ENCODE measurements at regions not wholly inside any gene's neighbourhood (a gene's known extent, or its start where the extent isn't known, plus 50 kb on each side); places are given as distances from the start of the nearest gene placed in this dataset.
"Not testable (repeated sequence)": the region's sequence is repeated elsewhere in the genome, so short reads cannot be mapped to it uniquely, and the experiment has no call there.

- no peak for DNase-seq (ENCODE audit: low read depth in 2 of 2)
These were observed 127.0 kb upstream of the CIBAR2 start for GRCh38 chr16:85239239-85239638.

- DNase-seq (ENCODE audit: low read depth in 2 of 2), result no peak
These were observed 127.6 kb upstream of the CIBAR2 start for GRCh38 chr16:85239871-85240270.

DNA sequence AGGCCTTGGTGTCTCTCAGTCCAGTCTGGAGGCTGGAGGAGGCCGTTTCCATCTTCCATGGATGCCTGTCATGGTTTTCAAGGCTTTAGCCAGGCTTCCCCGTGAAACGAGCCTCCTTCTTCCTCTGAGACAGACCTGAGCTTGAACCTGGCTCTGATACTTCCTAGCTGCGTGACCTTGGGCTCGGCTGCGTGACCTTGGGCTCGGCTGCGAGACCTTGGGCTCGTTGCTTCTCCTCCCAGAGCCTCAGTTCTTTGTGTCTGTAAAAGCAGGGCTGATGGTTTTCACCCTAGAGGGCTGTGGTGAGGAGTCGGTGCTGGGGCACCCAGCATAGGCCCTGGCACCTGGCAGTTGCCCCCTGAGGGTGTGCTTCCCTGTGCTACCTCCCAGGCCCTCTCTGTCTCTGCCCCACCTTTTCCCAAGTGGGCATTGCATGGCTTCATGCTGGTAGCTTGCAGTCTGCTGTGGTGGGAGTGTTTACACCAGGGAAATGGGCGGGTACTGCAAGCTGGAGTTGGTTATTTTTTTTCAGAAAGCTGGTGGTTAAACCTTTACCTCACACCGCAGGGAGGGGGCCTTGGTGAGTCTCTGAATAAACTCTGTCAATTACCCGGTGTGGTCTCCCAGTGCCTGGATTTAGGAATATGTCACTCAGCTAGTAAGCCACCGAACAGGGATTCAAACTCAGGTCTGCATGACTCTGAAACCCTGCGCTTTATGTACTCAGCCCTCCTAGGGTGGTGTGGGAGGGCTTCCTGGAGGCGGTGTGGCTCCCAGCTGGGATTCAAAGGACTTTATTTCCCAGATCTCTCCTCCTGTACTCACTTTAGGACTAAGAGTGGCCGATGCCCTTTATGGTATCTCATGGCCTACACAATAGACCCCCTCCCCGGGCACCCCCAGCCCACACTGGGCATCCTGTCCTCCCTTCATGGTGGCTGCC is 129.0 kb upstream of the CIBAR2 start:
- no peak for DNase-seq (ENCODE audit: low read depth in 2 of 2)

- no peak for DNase-seq (ENCODE audit: low read depth in 2 of 2)
These were observed 129.9 kb upstream of the CIBAR2 start for GRCh38 chr16:85242140-85242539.

GRCh38 chr16:85243308-85243707 is 131.0 kb upstream of the CIBAR2 start:
- no peak for DNase-seq (ENCODE audit: low read depth in 2 of 2)

DNA sequence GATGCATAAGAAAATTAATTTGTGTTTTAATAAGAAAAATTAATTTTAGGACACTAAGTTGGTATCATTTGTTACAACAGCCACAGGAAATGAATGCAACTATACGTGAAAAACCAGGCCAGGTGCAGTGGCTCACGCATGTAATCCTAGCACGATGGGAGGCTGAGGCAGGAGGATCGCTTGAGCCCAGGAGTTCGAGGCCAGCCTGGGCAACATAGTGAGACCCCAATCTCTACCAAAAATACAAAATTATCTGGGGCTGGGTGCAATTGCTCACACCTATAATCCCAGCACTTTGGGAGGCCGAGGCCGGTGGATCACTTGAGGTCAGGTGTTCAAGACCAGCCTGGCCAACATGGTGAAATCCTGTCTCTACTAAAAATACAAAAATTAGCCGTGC is 132.2 kb upstream of the CIBAR2 start:
- DNase-seq (ENCODE audit: low read depth in 2 of 2), result not testable (repeated sequence)

GRCh38 chr16:85245307-85246172 is 133.3 kb upstream of the CIBAR2 start:
- peak; percentile 57 to 72 for DNase-seq (ENCODE audit: low read depth in 2 of 2)

GRCh38 chr16:85246473-85246872 is 134.2 kb upstream of the CIBAR2 start:
- no peak for DNase-seq (ENCODE audit: low read depth in 2 of 2)

- no peak for DNase-seq (ENCODE audit: low read depth in 2 of 2)
These were observed 134.7 kb upstream of the CIBAR2 start for GRCh38 chr16:85246973-85247372.

DNA sequence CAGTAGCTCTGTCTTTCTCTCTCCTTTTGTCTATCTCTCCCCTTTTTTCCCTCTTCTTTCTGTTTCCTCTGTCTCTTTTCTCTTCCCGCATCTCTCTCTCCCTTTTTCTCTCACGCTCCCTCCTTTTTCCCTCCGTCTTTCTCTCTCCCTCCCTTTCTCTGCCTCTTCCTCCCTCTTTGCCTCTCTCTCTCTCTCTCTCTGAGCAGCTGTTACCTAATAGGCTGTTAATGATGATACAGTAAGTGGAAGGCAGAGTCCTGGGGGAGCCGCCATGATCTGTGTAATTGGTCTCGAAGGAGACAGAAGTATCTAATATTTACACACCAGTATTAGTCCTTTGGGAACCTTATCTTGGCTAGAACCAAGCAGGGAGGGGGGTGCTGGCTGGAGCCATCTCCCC is 136.1 kb upstream of the CIBAR2 start:
- DNase-seq (ENCODE audit: low read depth in 2 of 2), result no peak

DNA sequence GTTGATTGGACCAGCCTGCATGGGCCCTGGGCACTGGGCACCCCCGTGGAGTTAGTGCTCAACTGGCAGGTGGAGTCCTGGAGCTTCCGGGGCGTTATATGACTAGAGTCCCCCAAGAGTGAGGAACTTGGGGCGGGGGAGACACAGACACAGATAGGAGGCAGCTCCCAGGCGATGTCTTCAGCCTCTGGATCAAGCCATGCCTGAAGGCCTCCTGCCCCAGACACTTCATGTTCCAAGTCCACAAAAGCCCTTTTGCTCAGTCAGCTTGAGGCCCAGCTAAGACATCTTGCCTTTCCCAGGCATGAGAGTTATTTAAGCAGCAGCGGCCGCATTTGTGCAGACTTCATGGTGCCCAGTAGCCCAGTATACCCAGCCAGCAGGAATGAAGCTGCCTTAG is 136.6 kb upstream of the CIBAR2 start:
- DNase-seq (ENCODE audit: low read depth in 2 of 2), result no peak

DNA sequence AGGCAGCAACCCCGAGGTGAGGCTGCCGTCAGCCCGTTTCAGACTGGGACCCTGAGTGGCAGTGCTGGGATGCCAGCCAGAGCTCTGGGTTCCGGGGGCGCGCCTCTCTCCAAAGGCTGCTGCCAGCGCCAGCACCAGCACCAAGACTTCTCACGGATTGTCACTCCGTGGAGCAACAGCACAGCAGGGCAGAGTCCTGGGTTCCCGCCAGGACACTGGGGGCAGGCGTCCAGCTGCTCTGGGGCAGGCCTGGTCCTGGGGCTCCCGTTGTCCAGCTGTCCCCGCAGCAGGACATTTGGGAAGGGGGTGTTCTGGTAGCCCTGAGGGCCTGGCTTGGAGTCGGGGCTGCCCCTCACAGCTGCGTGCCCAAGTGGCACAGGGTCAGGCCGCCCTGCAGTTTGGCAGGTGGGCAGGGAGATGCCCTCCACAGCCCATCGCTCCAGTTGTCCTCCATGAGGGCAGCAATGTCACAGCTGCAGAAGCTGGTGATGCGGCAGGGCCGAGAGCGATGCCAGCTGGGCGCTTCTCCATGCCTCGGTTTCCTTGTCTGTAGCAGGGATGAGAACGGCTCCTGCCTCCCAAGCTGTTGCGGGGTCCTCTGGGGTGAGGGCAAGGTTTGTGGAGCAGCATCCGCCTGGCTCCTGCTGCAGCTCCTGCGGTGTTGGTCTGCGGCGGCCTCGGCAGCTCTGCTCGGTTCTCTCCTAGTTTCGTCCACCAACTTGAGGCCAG is 137.3 kb upstream of the CIBAR2 start:
- DNase-seq (ENCODE audit: low read depth in 2 of 2), result no peak

GRCh38 chr16:85250147-85250463 is 137.8 kb upstream of the CIBAR2 start:
- DNase-seq (ENCODE audit: low read depth in 2 of 2), result no peak

- DNase-seq (ENCODE audit: low read depth in 2 of 2), result peak; percentile 73 to 79
These were observed 138.4 kb upstream of the CIBAR2 start for GRCh38 chr16:85250609-85251223.

- DNase-seq (ENCODE audit: low read depth in 2 of 2), result no peak
These were observed 139.0 kb upstream of the CIBAR2 start for GRCh38 chr16:85251225-85251760.

- DNase-seq (ENCODE audit: low read depth in 2 of 2), result no peak
These were observed 139.7 kb upstream of the CIBAR2 start for GRCh38 chr16:85252014-85252413.

DNA sequence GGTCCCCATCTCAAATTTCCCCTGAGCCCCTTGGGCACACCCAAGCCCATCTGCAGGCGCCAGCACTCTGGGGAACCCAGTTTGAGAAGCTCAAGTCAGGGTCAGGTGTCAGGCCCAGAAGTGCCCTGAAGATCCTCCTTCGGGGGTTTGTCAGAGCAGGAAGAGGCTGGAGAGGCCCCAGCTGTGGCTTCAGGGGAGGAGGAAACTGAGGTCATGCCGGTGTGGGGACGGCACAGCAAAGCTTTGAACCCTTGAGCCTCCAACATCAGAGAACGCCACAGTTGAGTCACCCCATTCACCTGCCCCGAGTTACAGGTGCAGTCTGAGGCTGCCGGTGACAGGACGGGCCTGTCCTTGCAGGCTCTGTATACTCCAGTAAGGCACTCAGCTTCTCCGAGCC is 140.2 kb upstream of the CIBAR2 start:
- DNase-seq (ENCODE audit: low read depth in 2 of 2), result no peak

GRCh38 chr16:85253084-85253941 is 141.0 kb upstream of the CIBAR2 start:
- DNase-seq (ENCODE audit: low read depth in 2 of 2), result no peak

DNA sequence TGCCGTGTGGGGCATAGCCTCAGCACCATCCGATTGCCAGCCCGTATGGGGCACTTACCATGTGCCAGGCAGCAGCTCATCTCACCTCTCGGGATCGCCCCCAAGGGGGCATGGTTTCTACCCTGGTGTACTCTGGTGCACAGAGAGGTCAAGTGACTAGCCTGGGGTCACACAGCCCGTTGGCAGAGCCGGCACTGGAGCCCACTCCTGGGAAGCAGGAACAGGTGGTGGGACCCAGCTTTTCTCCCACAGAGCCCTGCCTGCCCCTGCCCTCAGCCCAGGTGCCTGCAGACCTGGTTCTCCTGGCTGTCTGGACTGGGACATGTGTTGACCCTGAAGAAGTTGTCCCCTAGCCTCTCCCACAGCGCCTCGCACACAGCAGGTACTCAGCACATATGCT is 141.8 kb upstream of the CIBAR2 start:
- no peak for DNase-seq (ENCODE audit: low read depth in 2 of 2)

- DNase-seq (ENCODE audit: low read depth in 2 of 2), result no peak
These were observed 142.6 kb upstream of the CIBAR2 start for GRCh38 chr16:85254921-85255320.

GRCh38 chr16:85255777-85256176 is 143.5 kb upstream of the CIBAR2 start:
- DNase-seq (ENCODE audit: low read depth in 2 of 2), result no peak

Measured in fibroblast of skin of left biceps (primary cell).